ENCODE measurements at regions not wholly inside any gene's neighbourhood (a gene's known extent, or its start where the extent isn't known, plus 50 kb on each side); places are given as distances from the start of the nearest gene placed in this dataset.

DNA sequence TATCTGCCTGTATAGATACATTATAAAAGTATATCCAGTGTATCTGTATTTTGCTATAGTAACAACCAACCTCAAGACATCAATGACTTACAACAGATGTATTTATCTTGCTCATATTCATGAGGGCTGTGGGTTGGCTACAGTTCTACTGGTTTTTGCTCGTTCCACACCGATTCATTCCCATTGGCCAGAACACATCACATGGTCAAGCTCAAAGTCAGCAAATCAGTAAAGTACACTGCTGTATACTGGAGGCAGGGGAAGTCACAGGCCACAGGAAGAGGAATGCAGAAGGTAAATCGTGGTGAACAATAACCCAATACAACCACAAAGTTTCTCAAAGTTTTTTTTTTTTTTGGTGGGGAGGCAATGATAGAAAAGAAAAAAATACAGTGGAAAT, 180.0 kb upstream of the CDKN3 start:
- no peak for DNase-seq

- no peak for DNase-seq
These were observed 177.3 kb upstream of the CDKN3 start for GRCh38 chr14:54219261-54220070.

DNA sequence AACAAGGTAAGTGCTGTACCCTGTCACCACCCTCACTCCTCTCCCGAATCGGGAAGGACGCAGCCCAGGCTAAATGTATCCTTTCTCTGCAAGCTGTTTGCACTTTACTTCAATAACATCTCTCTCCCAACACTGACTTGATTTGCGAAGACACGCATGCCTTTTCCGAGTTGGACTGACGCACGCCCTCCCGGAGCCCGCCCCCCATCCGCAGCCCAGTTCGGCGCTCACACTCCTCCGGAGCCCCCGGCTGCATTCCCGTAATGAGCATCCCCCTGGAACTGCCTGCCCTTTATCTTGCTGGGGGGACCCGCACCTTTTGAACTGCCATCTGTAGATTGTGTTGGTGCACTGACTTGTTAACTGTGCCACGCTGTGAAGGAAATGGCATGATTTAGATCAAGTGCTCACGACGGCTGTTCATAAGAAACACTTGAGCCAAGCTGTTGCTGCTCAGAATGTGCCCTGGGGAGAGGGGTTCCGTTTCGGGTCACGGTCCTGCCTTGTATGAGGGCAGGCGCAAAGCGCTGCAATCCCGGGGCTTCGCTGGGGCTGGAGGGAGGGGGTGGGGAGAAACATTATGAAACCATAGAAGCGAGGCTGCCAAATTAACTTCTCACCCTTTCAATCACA, 176.6 kb upstream of the CDKN3 start:
- DNase-seq, result no peak

- no peak for DNase-seq
These were observed 175.9 kb upstream of the CDKN3 start for GRCh38 chr14:54220704-54221431.

GRCh38 chr14:54221432-54221803, 175.4 kb upstream of the CDKN3 start:
- no peak for DNase-seq

GRCh38 chr14:54221971-54222370, 174.8 kb upstream of the CDKN3 start:
- DNase-seq, result no peak

- DNase-seq, result no peak
These were observed 172.9 kb upstream of the CDKN3 start for GRCh38 chr14:54223831-54224402.

DNA sequence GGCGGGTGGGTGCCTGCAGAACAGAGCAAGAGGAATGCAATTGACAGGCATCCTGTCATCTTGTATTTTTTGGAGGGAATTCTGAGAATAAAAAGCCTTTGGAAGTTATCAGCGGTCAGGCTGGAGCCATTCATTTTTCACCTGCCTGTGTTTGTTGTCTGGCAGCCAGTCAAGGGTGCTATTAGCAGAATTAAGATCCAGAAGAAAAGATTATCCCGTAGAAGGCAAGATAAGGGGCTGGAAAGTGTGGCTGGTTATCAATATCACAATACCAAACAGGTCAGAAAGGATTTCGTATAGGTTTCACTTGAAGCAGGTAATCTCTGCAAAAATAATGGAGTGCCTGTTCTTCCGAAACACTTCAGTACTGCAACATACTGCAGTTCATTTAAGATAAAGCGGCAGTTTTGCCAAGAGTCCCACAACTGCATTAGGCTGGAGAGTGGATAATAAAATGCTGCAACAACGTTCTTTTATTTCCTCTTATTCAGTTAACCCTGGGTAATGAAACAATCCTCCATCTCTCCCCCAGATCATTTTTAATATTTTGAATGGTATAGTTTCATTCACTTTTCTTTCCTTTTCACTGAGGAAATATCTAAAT, 171.2 kb upstream of the CDKN3 start:
- no peak for DNase-seq

DNA sequence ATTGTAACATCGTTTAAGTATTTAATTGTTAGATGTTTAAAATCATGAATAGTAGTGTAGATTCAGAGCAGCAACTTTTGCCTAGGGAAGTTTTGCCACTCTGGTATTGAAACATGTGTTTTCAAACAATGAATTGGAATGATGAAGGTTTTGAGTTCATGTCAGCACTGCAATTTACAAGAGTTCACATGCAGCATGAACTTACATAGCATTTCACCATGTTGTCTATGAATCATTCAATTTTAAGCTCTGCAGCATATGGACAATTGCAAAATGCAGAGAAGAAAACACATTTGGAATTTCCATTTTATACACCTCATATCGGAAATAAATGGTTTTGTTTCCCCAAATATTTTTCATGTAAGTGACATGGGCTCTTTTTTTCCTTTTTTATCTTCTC, 170.7 kb upstream of the CDKN3 start:
- DNase-seq, result no peak

- no peak for DNase-seq
These were observed 170.2 kb upstream of the CDKN3 start for GRCh38 chr14:54226558-54226957.

DNA sequence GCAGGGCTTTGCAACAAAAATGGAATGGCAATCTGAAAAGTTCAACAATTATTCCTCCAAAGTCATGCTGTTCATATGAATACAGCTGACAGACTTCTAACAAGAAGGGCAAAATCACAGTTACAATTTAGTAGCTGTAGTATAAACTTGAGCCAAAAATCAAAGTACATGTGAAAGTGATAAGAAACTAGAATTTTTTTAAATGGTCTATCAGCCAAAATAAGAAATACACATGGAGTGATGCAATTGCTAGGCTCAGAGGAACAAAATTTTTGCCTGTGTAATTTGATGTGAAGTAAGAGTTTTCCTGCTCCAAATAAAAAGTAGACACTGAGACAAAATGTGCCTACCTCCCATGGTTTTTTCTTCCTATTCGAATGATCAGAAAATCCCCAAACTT, 167.7 kb upstream of the CDKN3 start:
- no peak for DNase-seq

DNA sequence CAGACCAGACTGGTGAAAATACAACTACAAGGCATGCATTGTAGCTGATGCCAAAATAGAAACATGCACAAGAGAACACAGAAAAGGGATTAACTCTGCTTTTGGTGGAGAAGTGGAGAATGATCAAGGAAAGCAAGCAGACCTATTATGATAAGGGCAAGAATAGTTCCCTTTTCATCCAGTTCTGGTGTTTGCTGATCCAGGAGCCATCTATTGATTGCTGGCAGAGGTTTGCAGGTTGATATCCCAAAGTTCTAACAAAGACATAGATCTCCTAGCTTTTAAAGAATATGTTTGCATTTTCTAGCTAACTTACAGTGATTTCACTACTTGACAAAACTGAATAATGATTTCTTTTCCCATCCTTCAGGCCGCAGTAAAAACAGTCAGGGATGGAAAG, 166.2 kb upstream of the CDKN3 start:
- DNase-seq, result no peak

- no peak for DNase-seq
These were observed 164.1 kb upstream of the CDKN3 start for GRCh38 chr14:54232735-54233134.

- DNase-seq, result no peak
These were observed 155.3 kb upstream of the CDKN3 start for GRCh38 chr14:54241517-54241916.

- no peak for DNase-seq
These were observed 145.5 kb upstream of the CDKN3 start for GRCh38 chr14:54251356-54251755.

- DNase-seq, result no peak
These were observed 144.6 kb upstream of the CDKN3 start for GRCh38 chr14:54252072-54252730.

DNA sequence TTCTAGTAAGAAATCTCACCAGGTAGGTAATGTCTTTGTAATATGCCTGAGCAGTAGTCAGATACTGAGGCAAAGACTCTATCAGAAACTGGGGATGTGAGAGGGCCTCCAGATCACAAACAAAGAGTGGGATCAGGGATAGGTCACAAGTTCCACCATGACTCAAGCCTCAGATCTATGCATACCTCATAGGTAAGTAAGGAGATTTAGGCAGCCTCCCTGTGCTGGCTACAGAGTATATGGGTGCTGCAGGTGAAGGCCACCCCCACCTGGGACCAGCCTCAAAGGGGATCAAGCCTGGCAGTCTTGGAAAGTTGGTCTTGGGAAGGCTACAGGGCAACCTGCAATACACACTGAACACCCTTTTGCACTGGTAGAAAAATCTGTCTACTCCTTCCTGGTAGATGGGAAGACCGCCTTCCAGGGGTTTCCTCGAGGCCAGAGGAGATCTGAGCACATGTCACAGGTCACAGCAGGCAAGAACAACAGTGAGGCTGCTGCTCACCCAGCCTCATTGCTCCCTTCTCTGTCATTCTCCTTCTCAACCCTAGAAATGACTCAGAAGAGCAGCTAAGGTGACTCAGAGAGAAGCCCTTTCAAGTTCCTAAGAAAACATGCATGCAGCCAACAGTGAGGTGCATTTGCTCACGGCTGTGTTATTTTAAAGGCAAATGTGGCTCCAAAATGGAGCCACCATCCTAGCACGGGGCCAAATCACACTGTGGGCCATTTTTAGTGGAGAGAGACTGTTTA, 143.4 kb upstream of the CDKN3 start:
- DNase-seq, result no peak

GRCh38 chr14:54256156-54256555, 140.7 kb upstream of the CDKN3 start:
- DNase-seq, result no peak

- no peak for DNase-seq
These were observed 139.4 kb upstream of the CDKN3 start for GRCh38 chr14:54257424-54257823.

GRCh38 chr14:54258382-54258781, 138.4 kb upstream of the CDKN3 start:
- no peak for DNase-seq

DNA sequence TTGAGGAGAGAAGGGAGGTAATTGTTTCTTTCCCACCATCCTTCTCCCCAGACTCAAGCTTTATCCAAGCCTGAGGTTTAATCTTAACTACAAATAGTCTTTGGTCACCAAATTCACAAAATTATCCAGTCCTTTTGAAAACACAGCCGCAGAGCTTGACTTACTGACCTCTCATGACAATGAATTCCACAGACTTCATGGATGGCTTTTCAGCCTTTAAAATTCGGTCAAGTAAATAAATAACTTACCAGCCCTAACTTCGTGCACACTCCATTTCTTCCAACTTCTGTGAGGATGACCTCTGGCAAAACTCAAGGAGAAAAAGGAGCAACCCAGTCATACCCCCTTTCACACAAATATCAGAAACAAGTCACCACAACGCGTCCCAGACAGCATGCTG, 137.0 kb upstream of the CDKN3 start:
- no peak for DNase-seq

DNA sequence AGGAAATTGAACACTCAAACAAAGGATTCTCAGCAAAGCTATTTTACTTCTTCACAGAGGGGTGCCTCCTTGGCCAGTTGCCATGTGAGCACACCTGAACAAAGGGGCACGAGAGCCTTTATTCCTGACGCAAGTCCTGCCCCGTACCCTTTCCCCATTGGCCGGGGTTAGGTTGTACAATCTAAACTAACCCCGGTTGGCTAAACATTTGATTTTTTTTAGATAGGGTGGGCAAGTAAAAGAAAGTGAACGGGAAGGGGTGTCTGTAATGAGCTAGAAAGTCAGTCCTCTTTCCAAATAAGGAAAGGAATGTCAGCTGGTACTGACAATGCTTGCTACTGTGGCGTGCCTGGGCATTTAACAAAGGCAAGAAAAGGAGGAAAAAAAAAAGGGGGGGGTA, 135.5 kb upstream of the CDKN3 start:
- no peak for DNase-seq
